Tibial nerve (tissue), 4 donors: ENCODE measurements at regions not wholly inside any gene's neighbourhood (a gene's known extent, or its start where the extent isn't known, plus 50 kb on each side); places are given as distances from the start of the nearest gene placed in this dataset.
"Not testable (repeated sequence)": the region's sequence is repeated elsewhere in the genome, so short reads cannot be mapped to it uniquely, and the experiment has no call there.

Source experiments
- DNase-seq, 2 donors: peaks; one replicate each; pipeline ENCODE4 v3.0.0-alpha.2; 2019; ENCODE audit warnings: low spot score in 2 of 2
- H3K27ac ChIP-seq, 4 donors: fragments of 200-600 bp; sonication (generic) in 3 of 4; one replicate each; pipeline ENCODE4 v1.5.1; 2017 to 2019; ENCODE audit warnings: mild to moderate bottlenecking in 1 of 4
- H3K27me3 ChIP-seq, 2 donors: fragments of 200-600 bp; sonication (generic) in 1 of 2; one replicate each; pipeline versions ENCODE4 v1.5.1 to v1.6.0; 2017 to 2019
- H3K36me3 ChIP-seq, 3 donors: fragments of 200-600 bp; sonication (generic); one replicate each; pipeline ENCODE4 v1.5.1; 2018 to 2019
- H3K4me1 ChIP-seq, 4 donors: fragments of 200-600 bp; sonication (generic) in 3 of 4; one replicate each; pipeline ENCODE4 v1.5.1; 2017 to 2019
- H3K4me3 ChIP-seq, 4 donors: fragments of 200-600 bp; sonication (generic) in 3 of 4; one replicate each; pipeline ENCODE4 v1.5.1; 2017 to 2019; ENCODE audit warnings: mild to moderate bottlenecking in 1 of 4, moderate library complexity in 1 of 4
- H3K9me3 ChIP-seq, 4 donors: fragments of 200-600 bp; sonication (generic) in 3 of 4; one replicate each; pipeline ENCODE4 v1.5.1; 2017 to 2019
- EP300 ChIP-seq, 2 donors: sonication (generic); formaldehyde crosslinking; IDR thresholded peaks; one replicate each; pipeline ENCODE4 v1.6.1; 2017; ENCODE audit warnings: antibody characterized with exemption in 2 of 2, mild to moderate bottlenecking in 1 of 2
- POLR2A ChIP-seq, 2 donors: fragments of 450-650 bp; IDR thresholded peaks; one replicate each; pipeline ENCODE4 v1.6.1; 2017; ENCODE audit warnings: antibody characterized with exemption in 2 of 2, mild to moderate bottlenecking in 2 of 2, moderate library complexity in 2 of 2
- WGBS, 2 donors: methylation state at CpG; one replicate each; pipeline ENCODE4 v1.1.5; 2018; 5-methylcytosine and 5-hydroxymethylcytosine counted together
- TF ChIP-seq, protein P1 (sequence below), 5 experiments: fragments of 200-600 bp in 3 of 5; fragments of 450-650 bp in 2 of 5; sonication (generic) in 3 of 5; IDR thresholded peaks; one replicate each; pipeline ENCODE4 v1.5.1; 2016 to 2019; ENCODE audit warnings: antibody characterized with exemption in 5 of 5, mild to moderate bottlenecking in 3 of 5, moderate library complexity in 2 of 5

DNA sequence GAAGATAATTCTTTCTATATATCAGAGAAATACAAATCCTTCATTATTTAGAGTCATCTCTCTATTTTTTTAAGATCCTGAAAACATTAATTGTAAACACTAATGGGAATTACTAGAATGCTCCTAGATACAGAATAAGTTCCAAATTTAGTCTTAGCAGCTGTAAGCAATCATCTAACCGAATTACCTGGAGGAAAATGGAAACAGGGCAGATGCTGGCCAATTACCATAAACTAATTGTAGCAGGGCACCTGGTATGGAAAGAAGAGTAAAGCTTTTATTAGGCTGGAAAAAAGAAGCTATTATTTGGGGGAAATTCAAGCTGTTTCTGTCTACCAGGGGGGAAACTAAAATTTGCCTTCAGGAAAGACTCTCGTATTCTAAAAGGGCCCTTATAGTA is 257.5 kb downstream of the MMUT start:
- Histone ChIP-seq H3K27ac (no peak overlapping the region), H3K36me3 (no peaks in the 10 kb centered on the region), H3K27me3 (no peaks in the 10 kb centered on the region), H3K4me1 (no peaks in the 10 kb centered on the region), H3K4me3 (no peak overlapping the region), H3K9me3 (peaks cover 0 to 5% (median 0%) of the 10 kb centered on the region in 4 donors)
- WGBS, 2 donors = 54 to 63% methylated on average over 2 of the region's 2 CpGs
- DNase-seq = no peak
- no peak for TF ChIP-seq POLR2A (IDR thresholded peaks at IDR 0.05)
- TF ChIP-seq, protein P1, sequence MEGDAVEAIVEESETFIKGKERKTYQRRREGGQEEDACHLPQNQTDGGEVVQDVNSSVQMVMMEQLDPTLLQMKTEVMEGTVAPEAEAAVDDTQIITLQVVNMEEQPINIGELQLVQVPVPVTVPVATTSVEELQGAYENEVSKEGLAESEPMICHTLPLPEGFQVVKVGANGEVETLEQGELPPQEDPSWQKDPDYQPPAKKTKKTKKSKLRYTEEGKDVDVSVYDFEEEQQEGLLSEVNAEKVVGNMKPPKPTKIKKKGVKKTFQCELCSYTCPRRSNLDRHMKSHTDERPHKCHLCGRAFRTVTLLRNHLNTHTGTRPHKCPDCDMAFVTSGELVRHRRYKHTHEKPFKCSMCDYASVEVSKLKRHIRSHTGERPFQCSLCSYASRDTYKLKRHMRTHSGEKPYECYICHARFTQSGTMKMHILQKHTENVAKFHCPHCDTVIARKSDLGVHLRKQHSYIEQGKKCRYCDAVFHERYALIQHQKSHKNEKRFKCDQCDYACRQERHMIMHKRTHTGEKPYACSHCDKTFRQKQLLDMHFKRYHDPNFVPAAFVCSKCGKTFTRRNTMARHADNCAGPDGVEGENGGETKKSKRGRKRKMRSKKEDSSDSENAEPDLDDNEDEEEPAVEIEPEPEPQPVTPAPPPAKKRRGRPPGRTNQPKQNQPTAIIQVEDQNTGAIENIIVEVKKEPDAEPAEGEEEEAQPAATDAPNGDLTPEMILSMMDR (IDR thresholded peaks at IDR 0.05) = no peak
- TF ChIP-seq EP300 (IDR thresholded peaks at IDR 0.05) = no peak

- H3K27me3 ChIP-seq = no peaks in the 10 kb centered on the region
- H3K9me3 ChIP-seq = peaks cover 0 to 5% (median 0%) of the 10 kb centered on the region in 4 donors
- H3K27ac ChIP-seq = no peak overlapping the region
- WGBS, 2 donors = 50 to 55% methylated on average over 3 of the region's 3 CpGs
- H3K36me3 ChIP-seq = no peaks in the 10 kb centered on the region
- no peak for DNase-seq
- TF ChIP-seq POLR2A (IDR thresholded peaks at IDR 0.05) (no peak), EP300 (IDR thresholded peaks at IDR 0.05) (no peak)
- TF ChIP-seq, protein P1 (IDR thresholded peaks at IDR 0.05) = no peak
- no peak overlapping the region for H3K4me3 ChIP-seq
- no peaks in the 10 kb centered on the region for H3K4me1 ChIP-seq
Observed at GRCh38 chr6:49202924-49203536, 260.0 kb downstream of the MMUT start.

GRCh38 chr6:49198015-49198414 is 265.0 kb downstream of the MMUT start:
- 22 to 32% methylated on average over 1 of the region's 1 CpG for WGBS, 2 donors
- TF ChIP-seq, protein P1 (IDR thresholded peaks at IDR 0.05) = no peak
- TF ChIP-seq POLR2A (IDR thresholded peaks at IDR 0.05) (no peak), EP300 (IDR thresholded peaks at IDR 0.05) (no peak)
- no peak for DNase-seq
- Histone ChIP-seq H3K36me3 (no peaks in the 10 kb centered on the region), H3K4me3 (no peak overlapping the region), H3K9me3 (no peaks in the 10 kb centered on the region), H3K27me3 (no peaks in the 10 kb centered on the region), H3K27ac (no peak overlapping the region), H3K4me1 (no peaks in the 10 kb centered on the region)

GRCh38 chr6:49162379-49162778 is 300.7 kb downstream of the MMUT start:
- not testable (repeated sequence) for H3K4me1 ChIP-seq, DNase-seq, H3K27me3 ChIP-seq, H3K9me3 ChIP-seq, H3K36me3 ChIP-seq, H3K27ac ChIP-seq, H3K4me3 ChIP-seq
- WGBS, 2 donors = 78 to 81% methylated on average over 2 of the region's 2 CpGs

DNA sequence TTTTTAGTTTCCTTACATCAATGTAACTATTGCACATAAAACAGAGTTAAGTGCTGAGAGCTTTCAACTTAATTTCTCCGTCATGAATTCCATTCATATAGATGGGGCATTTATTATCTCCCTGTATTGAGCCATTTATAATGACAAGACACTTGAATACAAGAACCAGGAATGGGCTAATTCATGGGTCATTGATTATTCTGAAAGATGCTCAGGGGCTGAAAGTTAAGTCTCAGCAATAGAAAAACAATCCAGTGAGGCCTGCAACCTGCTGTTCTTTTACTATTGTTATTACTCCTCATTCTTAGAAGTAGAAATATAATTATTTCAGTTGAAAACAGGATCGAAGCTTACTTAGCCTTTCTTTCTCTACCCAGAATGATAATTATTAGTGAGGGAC is 307.7 kb downstream of the MMUT start:
- H3K4me3 ChIP-seq = no peak overlapping the region
- H3K27me3 ChIP-seq = no peaks in the 10 kb centered on the region
- no peaks in the 10 kb centered on the region for H3K9me3 ChIP-seq
- H3K4me1 ChIP-seq = no peaks in the 10 kb centered on the region
- WGBS, 2 donors = 61 to 66% methylated on average over 2 of the region's 2 CpGs
- no peaks in the 10 kb centered on the region for H3K36me3 ChIP-seq
- no peak overlapping the region for H3K27ac ChIP-seq
- DNase-seq = no peak
- no peak for TF ChIP-seq POLR2A (IDR thresholded peaks at IDR 0.05)

DNA sequence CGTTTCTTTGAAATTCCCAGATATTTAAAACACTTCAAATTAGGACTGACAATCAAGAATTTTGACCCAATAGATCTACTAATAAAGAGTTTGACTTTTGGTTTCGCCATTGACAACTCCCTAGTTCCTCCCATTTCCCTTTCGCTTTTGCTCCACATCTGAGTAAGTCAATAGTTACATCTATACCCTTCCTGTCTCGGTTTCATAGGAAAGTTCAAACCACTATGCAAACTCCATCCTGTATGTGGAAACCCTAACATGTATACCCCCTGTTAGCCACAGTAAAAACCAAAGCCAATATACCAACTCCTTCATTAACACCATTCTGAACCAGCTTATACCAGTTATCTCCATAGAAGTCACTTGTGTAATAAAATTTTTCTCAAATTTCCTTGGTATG is 311.1 kb downstream of the MMUT start:
- Histone ChIP-seq H3K9me3 (no peaks in the 10 kb centered on the region), H3K4me3 (no peak overlapping the region), H3K4me1 (no peaks in the 10 kb centered on the region), H3K27ac (no peak overlapping the region), H3K36me3 (no peaks in the 10 kb centered on the region), H3K27me3 (no peaks in the 10 kb centered on the region)
- 82 to 83% methylated on average over 4 of the region's 4 CpGs for WGBS, 2 donors
- TF ChIP-seq EP300 (IDR thresholded peaks at IDR 0.05) (no peak), POLR2A (IDR thresholded peaks at IDR 0.05) (no peak)
- TF ChIP-seq, protein P1 (IDR thresholded peaks at IDR 0.05) = no peak
- DNase-seq = no peak
